ENCODE measurements at regions not wholly inside any gene's neighbourhood (a gene's known extent, or its start where the extent isn't known, plus 50 kb on each side); places are given as distances from the start of the nearest gene placed in this dataset.
"Not testable (repeated sequence)": the region's sequence is repeated elsewhere in the genome, so short reads cannot be mapped to it uniquely, and the experiment has no call there.

GRCh38 chr1:187038784-187039183 lies 210.0 kb downstream of the PLA2G4A start:
- no peak for TF ChIP-seq CTCF (IDR thresholded peaks at IDR 0.05; ENCODE audit: insufficient read depth, low read length, missing control alignments)
- no peak for DNase-seq (ENCODE audit: low read depth, low spot score)
- no peak overlapping the region for H3K4me3 ChIP-seq (ENCODE audit: low read depth, low read length)
- ChIA-PET CTCF (interaction anchor here (0.9 to 6.1 kb wide), 2 partner anchors 14 to 196 kb away, joined by 3 to 43 read pairs; no protein-coding TSS in a partner anchor), POLR2A (no interaction called here)

GRCh38 chr1:187041104-187041503 lies 212.4 kb downstream of the PLA2G4A start:
- TF ChIP-seq CTCF (IDR thresholded peaks at IDR 0.05; ENCODE audit: insufficient read depth, low read length, missing control alignments) = no peak
- DNase-seq (ENCODE audit: low read depth, low spot score) = no peak
- ChIA-PET POLR2A (no interaction called here), CTCF (interaction anchor here (6.1 kb wide), 1 partner anchor 12 kb away, joined by 43 read pairs; no protein-coding TSS in a partner anchor)
- no peak overlapping the region for H3K4me3 ChIP-seq (ENCODE audit: low read depth, low read length)

GRCh38 chr1:187042538-187042937 lies 213.8 kb downstream of the PLA2G4A start:
- no peak for TF ChIP-seq CTCF (IDR thresholded peaks at IDR 0.05; ENCODE audit: insufficient read depth, low read length, missing control alignments)
- ChIA-PET POLR2A (no interaction called here), CTCF (interaction anchor here (6.1 kb wide), 1 partner anchor 10 kb away, joined by 43 read pairs; no protein-coding TSS in a partner anchor)
- no peak for DNase-seq (ENCODE audit: low read depth, low spot score)
- H3K4me3 ChIP-seq (ENCODE audit: low read depth, low read length) = no peak overlapping the region

GRCh38 chr1:187043433-187043832 lies 214.7 kb downstream of the PLA2G4A start:
- H3K4me3 ChIP-seq (ENCODE audit: low read depth, low read length); DNase-seq (ENCODE audit: low read depth, low spot score); POLR2A ChIA-PET: not testable (repeated sequence)
- CTCF ChIA-PET = interaction anchor here (6.1 kb wide), 1 partner anchor 9 kb away, joined by 43 read pairs; no protein-coding TSS in a partner anchor

- H3K4me3 ChIP-seq (ENCODE audit: low read depth, low read length) = no peak overlapping the region
- ChIA-PET POLR2A (no interaction called here), CTCF (no interaction called here)
- DNase-seq (ENCODE audit: low read depth, low spot score) = no peak
- no peak for TF ChIP-seq CTCF (IDR thresholded peaks at IDR 0.05; ENCODE audit: insufficient read depth, low read length, missing control alignments)
Observed at GRCh38 chr1:187044411-187044810, 215.7 kb downstream of the PLA2G4A start.

GRCh38 chr1:187045371-187045770 lies 216.6 kb downstream of the PLA2G4A start:
- POLR2A ChIA-PET = no interaction called here

More at GRCh38 chr1:187045371-187045770, 216.6 kb downstream of the PLA2G4A start:
- H3K4me3 ChIP-seq (ENCODE audit: low read depth, low read length) = no peak overlapping the region
- CTCF ChIA-PET = no interaction called here
- DNase-seq (ENCODE audit: low read depth, low spot score) = no peak
- TF ChIP-seq CTCF (IDR thresholded peaks at IDR 0.05; ENCODE audit: insufficient read depth, low read length, missing control alignments) = no peak
